ENCODE measurements at regions not wholly inside any gene's neighbourhood (a gene's known extent, or its start where the extent isn't known, plus 50 kb on each side); places are given as distances from the start of the nearest gene placed in this dataset.

- Histone ChIP-seq H3K36me3 (replicated peaks in 1 of 2; ENCODE audit: control insufficient read depth in 1 of 2, insufficient read depth in 2 of 2, low read length in 1 of 2) (no peaks in the 10 kb centered on the region), H3K9me3 (no peaks in the 10 kb centered on the region), H3K27me3 (ENCODE audit: insufficient read depth) (no peaks in the 10 kb centered on the region), H3K4me2 (no peak overlapping the region), H3K27ac (ENCODE audit: low read depth in 2 of 2, low read length in 1 of 2) (peak overlapping the region in 1 of 2 experiments; percentile 37; a peak in 2 of 4 replicates), H3F3A (replicated peaks; ENCODE audit: insufficient read depth) (no peaks in the 10 kb centered on the region), H3K4me1 (ENCODE audit: control insufficient read depth in 1 of 2, insufficient read depth in 2 of 2, low read depth in 1 of 2, low read length in 1 of 2) (peaks cover 0 to 3% of the 10 kb centered on the region in 2 experiments; a peak in 1 of 4 replicates), H3K9me2 (no peaks in the 10 kb centered on the region), H3K4me3 (ENCODE audit: low read depth in 2 of 2, low read length in 1 of 2) (no peak overlapping the region), H2AFZ (ENCODE audit: low read depth) (peak overlapping the region; percentile 39; the same call in 1 of the 2 replicates), H3K9ac (peak overlapping the region; percentile 1; the same call in 1 of the 2 replicates), H3K79me2 (ENCODE audit: insufficient read depth) (no peaks in the 10 kb centered on the region), H4K20me1 (ENCODE audit: insufficient read depth) (no peaks in the 10 kb centered on the region)
- WGBS (ENCODE audit: low lambda C conversion rate) = 59% methylated on average over 1 of the region's 1 CpG
- TF ChIP-seq RAD21 (IDR thresholded peaks at IDR 0.05; ENCODE audit: low read length) (no peak), MEF2A (IDR thresholded peaks at IDR 0.05; ENCODE audit: borderline replicate concordance, low read depth) (0 out of 2 replicates have a peak, but pooled peaks have one; percentile 17), RXRA (IDR thresholded peaks at IDR 0.05; ENCODE audit: borderline replicate concordance, low read depth) (no peak)
- POLR2A ChIA-PET = no interaction called here
- DNase-seq = no peak
- CTCF ChIA-PET = interaction anchor here (1.7 kb wide), 1 partner anchor 44 kb away, joined by 5 read pairs; no protein-coding TSS in a partner anchor
Observed at GRCh38 chr6:112466373-112467151, 119.4 kb downstream of the RFPL4B start.

- DNase-seq = no peak
- ChIA-PET CTCF (no interaction called here), POLR2A (no interaction called here)
- Histone ChIP-seq H3K27me3 (ENCODE audit: insufficient read depth) (no peaks in the 10 kb centered on the region), H4K20me1 (ENCODE audit: insufficient read depth) (no peaks in the 10 kb centered on the region), H3F3A (replicated peaks; ENCODE audit: insufficient read depth) (no peaks in the 10 kb centered on the region), H3K4me2 (no peak overlapping the region), H3K79me2 (ENCODE audit: insufficient read depth) (no peaks in the 10 kb centered on the region), H3K4me3 (ENCODE audit: low read depth in 2 of 2, low read length in 1 of 2) (no peak overlapping the region), H3K9me2 (no peaks in the 10 kb centered on the region), H3K9ac (peak overlapping the region; percentile 21; the same call in 1 of the 2 replicates), H3K27ac (ENCODE audit: low read depth in 2 of 2, low read length in 1 of 2) (peak overlapping the region in 1 of 2 experiments; percentile 37; a peak in 2 of 4 replicates), H3K36me3 (replicated peaks in 1 of 2; ENCODE audit: control insufficient read depth in 1 of 2, insufficient read depth in 2 of 2, low read length in 1 of 2) (no peaks in the 10 kb centered on the region), H3K4me1 (ENCODE audit: control insufficient read depth in 1 of 2, insufficient read depth in 2 of 2, low read depth in 1 of 2, low read length in 1 of 2) (peaks cover 0 to 3% of the 10 kb centered on the region in 2 experiments; a peak in 1 of 4 replicates), H2AFZ (ENCODE audit: low read depth) (0 out of 2 replicates have a peak overlapping the region, but pooled peaks have one; percentile 18), H3K9me3 (no peaks in the 10 kb centered on the region)
- WGBS (ENCODE audit: low lambda C conversion rate) = 33% methylated on average over 3 of the region's 3 CpGs
- TF ChIP-seq TEAD4 (IDR thresholded peaks at IDR 0.05; ENCODE audit: borderline replicate concordance, insufficient read depth) (no peak), PBX3 (IDR thresholded peaks at IDR 0.05) (0 out of 2 replicates have a peak, but pooled peaks have one; percentile 7), RXRA (IDR thresholded peaks at IDR 0.05; ENCODE audit: borderline replicate concordance, low read depth) (no peak), JUND (IDR thresholded peaks at IDR 0.05) (no peak), MAX (IDR thresholded peaks at IDR 0.05; ENCODE audit: low read depth) (no peak), CTCF (IDR thresholded peaks at IDR 0.05) (no peak), ELF1 (IDR thresholded peaks at IDR 0.05) (no peak)
Observed at GRCh38 chr6:112468359-112468758, 121.2 kb downstream of the RFPL4B start.

Data from SK-N-SH (cell line).